Right lung (tissue), 2 donors: ENCODE measurements at regions not wholly inside any gene's neighbourhood (a gene's known extent, or its start where the extent isn't known, plus 50 kb on each side); places are given as distances from the start of the nearest gene placed in this dataset.
"Not testable (repeated sequence)": the region's sequence is repeated elsewhere in the genome, so short reads cannot be mapped to it uniquely, and the experiment has no call there.

ENCODE experiments used
- DNase-seq, 2 donors: peaks; one replicate each; pipeline ENCODE4 v3.0.0-alpha.2; 2013

DNA sequence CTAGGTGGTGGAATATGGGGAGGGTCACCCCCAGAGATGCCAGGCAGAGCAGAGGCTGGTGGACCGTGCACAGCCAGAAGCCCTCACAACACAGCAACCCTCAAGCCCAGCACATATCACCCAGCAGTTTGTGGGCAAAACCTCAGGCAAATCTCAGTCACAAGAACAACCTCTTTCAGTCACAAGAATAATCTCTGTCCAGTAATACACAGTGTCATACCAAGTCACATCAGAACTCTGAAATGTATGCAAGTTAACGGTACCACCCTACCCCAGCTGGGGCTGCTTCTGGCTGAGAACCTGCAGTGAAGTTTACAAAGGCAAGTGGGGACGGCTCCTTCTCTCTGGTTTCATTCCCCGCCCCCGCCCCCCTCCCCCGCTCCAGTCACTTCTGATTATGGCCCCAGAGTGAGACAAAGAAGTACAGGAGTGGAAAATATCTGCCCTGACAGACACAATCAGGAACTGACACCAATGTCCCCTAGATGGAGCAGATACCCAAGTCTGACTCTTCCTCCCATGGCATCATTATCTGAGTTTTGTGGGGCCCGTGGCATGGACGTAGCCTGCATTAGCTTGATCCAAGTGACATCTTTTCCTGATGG lies 480.9 kb upstream of the TMEM132C start:
- no peak for DNase-seq

- no peak for DNase-seq
Measured at GRCh38 chr12:127787544-127787943, 479.4 kb upstream of the TMEM132C start.

DNA sequence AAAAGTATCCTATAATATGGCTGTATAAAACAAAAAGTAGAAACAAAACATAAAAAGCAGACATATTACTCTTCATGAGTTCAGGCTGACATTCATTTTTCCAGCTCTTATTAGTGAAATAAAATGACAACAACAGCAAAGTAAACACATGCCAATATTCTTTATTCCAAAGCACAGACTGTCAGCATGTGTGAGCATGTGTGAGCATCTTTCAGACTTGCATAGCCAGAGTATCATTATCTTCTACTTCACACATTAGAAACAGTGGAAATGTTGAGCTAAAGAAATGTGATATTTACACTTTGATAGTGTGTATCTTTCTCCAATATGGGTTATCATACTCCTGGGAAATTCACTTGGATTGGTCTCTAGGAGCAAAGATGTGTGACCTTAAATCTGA lies 476.6 kb upstream of the TMEM132C start:
- no peak for DNase-seq

DNA sequence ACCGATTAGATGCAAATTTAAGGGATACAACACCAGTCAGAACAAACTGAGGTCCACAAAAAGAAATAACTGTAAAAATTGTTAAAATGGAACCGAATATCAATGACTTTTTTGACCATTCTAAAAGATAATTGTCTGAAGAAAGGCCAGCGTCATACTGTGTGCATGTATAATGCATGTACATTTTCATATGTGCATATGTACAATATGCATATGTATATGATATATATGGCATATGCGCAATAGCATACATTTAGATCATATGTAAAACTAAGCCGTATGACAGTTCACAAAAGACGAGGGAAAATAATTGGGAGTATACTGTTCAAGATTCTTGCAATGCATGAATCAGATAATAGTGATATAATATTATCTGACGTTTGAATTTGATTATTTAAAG lies 475.8 kb upstream of the TMEM132C start:
- no peak for DNase-seq

DNA sequence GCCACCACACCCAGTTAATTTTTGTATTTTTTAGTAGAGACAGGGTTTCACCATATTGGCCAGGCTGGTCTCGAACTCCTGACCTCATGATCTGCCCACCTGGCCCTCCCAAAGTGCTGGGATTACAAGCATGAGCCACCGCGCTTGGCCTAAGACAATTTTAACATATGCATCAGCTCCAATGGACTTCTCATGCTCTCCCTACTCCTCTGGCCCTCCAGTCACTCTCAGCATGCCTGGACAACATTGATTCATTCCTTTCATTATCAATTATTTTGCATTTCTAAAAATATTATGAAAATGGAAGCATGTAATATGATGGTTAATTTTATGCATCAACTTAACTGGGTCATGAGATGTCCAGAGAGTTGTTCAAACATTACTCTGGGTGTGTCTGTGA lies 469.1 kb upstream of the TMEM132C start:
- no peak for DNase-seq

DNA sequence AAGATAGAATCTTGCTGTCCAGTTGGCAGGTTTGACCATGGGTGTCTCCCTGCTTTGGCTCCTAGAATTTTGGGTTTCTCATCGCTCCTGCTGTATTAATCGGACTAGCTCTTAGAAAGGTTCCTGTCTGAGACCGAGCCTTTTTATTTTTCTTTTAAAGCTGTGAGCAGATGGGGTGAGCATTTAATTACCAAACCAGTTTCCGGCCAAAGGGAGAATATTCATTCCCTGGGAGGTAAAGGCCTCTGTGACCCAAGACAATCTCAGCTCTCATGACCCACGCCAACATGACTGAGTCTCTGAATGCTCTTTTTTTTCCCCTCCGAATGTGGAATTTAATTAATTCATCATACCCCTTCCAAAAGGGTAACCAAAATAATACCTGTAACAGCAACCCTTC lies 464.7 kb upstream of the TMEM132C start:
- no peak for DNase-seq

GRCh38 chr12:127803545-127803944 lies 463.4 kb upstream of the TMEM132C start:
- no peak for DNase-seq

- peak; percentile 3 to 6 for DNase-seq
Measured at GRCh38 chr12:127809275-127809674, 457.7 kb upstream of the TMEM132C start.

- no peak for DNase-seq
Measured at GRCh38 chr12:127810041-127810440, 456.9 kb upstream of the TMEM132C start.

DNA sequence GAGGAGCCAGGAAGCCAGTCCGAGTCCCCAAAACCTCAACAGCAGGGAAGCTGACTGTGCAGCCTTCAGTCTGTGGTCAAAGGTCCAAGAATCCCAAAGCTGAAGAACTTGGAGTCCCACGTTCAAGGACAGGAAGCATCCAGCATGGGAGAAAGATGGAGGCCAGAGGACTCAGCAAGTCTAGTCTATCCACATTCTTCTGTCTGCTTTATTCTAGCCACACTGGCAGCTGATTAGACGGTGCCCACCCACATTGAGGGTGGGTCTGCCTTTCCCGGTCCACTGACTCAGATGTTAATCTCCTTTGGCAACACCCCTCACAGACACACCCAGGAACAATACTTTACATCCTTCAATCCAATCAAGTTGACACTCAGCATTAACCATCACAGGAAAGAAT lies 456.5 kb upstream of the TMEM132C start:
- DNase-seq: not testable (repeated sequence)

DNA sequence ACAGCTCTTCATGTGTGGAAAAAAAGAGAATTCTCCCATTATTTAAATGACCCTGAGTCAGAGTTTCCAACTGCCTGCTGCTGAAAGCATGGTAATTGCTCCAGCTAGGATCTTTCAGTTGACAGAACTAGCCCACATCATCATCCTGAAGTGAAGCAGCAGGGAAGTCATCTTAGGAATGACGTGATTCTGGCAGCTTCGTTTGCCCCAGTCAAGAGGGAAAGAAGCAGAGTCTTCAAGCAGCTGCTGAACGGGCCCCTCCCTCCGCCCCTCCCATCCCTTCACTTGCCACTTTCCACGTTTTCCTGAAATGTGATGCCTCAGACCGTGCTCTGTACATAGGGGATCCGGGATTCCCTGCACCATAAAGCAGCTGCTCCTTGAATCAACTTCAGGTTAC lies 455.0 kb upstream of the TMEM132C start:
- peak in 1 of 2 donors; percentile 1 for DNase-seq

GRCh38 chr12:127813147-127813546 lies 453.8 kb upstream of the TMEM132C start:
- DNase-seq: no peak

- DNase-seq: no peak
Measured at GRCh38 chr12:127819056-127819455, 447.9 kb upstream of the TMEM132C start.

DNA sequence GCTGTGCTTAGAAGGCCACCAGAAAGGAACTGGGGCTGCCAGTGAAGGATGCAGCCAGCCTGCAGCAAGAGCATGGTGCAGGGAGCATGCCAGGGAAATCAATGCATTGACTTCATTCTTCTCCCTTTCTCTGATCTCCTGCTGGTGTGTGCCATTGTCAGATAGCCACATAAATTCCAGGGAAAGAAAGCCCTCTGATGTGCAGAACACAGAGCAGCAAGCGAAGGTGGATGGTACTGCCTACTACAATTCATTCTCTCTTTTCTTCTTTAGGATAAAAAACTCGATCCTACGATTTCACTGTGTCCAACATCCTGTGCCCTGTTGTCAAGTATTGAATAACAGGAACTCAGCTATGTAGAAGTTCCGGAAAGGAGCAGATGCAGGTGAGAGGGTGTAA lies 446.7 kb upstream of the TMEM132C start:
- no peak for DNase-seq

DNA sequence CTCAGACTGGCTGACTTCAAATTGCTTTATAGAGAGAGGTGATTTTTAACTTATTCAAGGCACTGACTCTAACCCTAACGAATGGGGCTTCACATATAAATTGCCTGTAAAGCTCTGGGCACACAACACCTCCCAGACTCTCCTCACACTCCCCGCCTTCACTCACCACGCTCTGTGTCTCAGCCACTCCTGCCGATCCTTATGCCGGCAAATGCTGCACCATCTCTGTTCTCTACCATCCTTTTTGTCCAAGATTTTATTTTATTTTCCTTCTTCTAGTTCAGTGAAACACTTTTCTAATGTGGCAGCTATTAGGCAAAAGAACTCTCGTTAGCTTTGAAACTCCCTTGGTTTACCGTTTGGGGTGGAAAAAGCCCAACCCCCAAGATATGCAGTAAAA lies 446.1 kb upstream of the TMEM132C start:
- no peak for DNase-seq

DNA sequence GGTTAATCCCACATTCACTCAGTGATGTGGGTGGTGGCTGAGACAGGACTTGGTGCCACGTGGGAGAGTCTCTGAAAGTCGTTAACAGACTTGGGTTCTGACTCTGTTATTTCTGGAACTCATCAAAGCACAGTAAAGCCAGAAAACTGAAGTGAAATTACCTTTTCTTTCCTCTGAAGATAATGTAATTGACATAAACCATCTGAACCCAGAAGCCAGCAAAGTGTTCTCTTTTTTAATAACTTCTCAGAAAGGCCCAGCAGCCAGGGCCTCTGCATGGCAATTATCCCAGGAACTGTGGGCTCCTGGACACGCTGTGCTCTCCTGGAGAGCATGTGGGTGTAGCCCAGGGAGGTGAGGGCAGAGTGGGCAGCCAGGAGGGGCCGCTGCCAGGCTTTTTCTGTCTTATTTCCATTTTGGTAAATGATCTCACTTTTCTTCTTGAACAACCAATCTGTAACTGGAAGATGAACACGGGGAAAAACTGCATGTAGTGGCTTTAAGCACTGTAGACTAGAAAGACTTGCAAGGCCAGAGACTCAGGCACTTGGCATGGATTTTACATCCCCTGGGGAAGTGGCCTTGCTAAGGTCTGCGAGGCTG lies 444.1 kb upstream of the TMEM132C start:
- no peak for DNase-seq

DNA sequence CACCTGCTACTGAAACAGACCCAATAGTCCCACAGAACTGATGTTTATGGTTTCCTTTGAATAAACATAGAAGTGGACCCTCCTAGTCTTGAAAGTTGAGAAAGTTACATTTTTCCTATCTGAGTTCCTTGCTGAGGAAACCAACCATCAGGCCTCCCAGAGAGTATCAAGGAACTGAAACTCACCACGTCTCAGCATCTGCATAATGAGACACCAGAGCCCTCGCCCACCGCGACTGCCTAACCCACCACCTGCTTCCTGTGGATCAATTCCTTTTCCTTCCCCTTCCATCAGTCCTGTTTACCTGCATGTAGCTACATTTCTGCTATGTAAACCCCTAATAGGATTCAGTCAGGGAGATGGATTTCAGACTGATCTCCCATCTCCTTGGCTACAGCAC lies 443.2 kb upstream of the TMEM132C start:
- no peak for DNase-seq

DNA sequence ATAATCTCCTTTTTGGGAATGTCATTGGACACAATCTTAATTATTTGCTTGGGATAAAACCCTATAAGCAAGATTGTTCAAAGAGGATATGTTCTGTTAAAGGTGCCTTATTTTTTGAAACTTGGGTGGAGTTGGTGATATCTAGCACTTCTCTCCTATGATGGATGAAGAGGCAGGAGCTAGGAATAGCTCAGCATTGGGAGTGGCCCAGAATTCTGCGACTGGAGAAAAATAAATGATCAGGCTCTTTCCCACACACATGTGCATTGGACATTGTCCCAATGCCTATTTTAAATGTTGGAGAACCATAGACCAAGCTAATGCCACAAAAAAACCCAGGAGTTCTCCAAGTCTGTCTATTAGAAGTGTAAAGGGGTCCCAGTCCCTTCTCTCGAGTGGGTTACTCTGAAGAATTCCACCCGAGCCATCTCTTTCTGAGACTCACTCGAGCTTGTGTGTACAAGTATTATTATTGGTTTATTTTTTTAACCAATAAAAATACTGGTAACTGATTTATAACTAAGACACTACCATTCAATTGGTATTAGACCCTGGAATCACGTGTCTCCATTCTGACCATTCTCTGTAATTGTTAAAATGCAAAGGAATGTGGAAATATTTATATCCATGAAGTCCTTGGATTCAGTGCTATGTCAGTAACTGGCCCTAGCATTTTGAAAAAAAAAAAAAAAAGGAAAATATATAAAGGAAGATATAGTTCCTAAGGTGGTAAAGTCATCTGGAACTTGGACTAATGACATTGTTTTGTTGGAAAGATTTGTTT lies 437.5 kb upstream of the TMEM132C start:
- DNase-seq: no peak

- no peak for DNase-seq
Measured at GRCh38 chr12:127830065-127830460, 436.9 kb upstream of the TMEM132C start.

DNA sequence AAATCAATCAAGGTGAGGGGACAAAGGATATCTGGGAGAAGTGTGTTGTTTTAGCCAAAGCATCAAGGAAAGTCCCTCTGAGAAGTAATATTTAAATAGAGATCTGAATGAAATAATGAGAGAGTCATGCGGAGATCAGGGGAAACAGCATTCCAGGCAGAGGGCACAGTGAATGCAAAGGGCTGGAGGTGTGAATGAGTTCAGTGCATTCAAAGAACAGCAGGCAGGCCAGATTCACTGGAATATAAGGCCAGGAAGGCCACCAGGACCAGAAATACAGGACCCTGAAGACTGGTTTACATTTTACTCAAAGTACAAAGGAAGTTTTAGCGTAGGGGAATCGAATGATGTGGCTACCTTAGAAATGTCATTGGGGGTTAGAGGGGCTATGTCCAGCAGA lies 436.2 kb upstream of the TMEM132C start:
- no peak for DNase-seq

DNA sequence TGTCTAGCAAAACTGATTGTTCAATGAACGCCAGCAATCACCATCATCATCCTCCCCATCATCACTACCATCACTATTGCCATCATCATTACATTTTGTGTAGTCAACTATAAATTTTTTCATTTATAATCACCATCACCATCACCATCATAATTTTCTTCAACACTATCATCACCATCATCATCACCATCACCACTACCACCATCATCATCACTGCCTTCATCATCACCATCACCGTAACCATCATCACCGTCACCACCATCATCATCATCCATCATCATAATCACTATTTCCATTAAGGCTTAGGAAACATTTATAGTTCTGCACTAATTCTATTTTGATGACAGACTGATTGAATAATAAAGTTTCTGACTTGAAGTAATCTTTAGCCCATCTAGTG lies 434.8 kb upstream of the TMEM132C start:
- DNase-seq: no peak

- not testable (repeated sequence) for DNase-seq
Measured at GRCh38 chr12:127836802-127837201, 430.2 kb upstream of the TMEM132C start.

- DNase-seq: no peak
Measured at GRCh38 chr12:127857661-127858060, 409.3 kb upstream of the TMEM132C start.
